22Rv1 (cell line): ENCODE measurements at regions not wholly inside any gene's neighbourhood (a gene's known extent, or its start where the extent isn't known, plus 50 kb on each side); places are given as distances from the start of the nearest gene placed in this dataset.
A peak's percentile ranks its signal among the peaks of the same experiment; 100 is the strongest.

Experiments used
- ZFX ChIP-seq: fragments of 450-650 bp; IDR thresholded peaks from 2 replicates; pipeline ENCODE4 v1.6.1; 2017; ENCODE audit warnings: antibody characterized with exemption, borderline replicate concordance
- TF ChIP-seq, protein P1 (sequence below): fragments of 450-650 bp; IDR thresholded peaks from 2 replicates; pipeline ENCODE4 v1.5.1; 2017; ENCODE audit warnings: mild to moderate bottlenecking

DNA sequence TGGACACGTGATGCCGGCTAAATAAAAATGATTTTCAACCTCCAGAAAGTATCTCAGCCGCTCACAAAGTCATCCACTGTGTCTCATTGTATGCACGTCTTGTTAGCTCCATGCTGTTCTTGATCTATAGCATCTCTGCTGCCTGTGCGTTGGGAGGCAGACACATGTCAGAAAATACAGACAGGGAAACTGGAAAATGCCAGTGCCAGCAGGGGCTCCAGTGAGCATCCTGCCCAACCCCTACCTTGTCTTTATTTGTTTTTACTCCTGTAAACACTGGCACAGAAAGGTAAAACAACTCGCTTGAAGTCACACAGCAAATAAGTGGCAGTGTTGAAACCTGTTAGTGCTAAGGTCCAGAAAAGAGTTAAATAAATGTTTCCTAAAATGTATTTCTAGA lies 208.1 kb upstream of the ASIC2 start:
- TF ChIP-seq, protein P1, sequence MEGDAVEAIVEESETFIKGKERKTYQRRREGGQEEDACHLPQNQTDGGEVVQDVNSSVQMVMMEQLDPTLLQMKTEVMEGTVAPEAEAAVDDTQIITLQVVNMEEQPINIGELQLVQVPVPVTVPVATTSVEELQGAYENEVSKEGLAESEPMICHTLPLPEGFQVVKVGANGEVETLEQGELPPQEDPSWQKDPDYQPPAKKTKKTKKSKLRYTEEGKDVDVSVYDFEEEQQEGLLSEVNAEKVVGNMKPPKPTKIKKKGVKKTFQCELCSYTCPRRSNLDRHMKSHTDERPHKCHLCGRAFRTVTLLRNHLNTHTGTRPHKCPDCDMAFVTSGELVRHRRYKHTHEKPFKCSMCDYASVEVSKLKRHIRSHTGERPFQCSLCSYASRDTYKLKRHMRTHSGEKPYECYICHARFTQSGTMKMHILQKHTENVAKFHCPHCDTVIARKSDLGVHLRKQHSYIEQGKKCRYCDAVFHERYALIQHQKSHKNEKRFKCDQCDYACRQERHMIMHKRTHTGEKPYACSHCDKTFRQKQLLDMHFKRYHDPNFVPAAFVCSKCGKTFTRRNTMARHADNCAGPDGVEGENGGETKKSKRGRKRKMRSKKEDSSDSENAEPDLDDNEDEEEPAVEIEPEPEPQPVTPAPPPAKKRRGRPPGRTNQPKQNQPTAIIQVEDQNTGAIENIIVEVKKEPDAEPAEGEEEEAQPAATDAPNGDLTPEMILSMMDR = 0 out of 2 replicates have a peak, but pooled peaks have one; percentile 6
- TF ChIP-seq ZFX = no peak
